DND-41 (cell line): ENCODE measurements at regions not wholly inside any gene's neighbourhood (a gene's known extent, or its start where the extent isn't known, plus 50 kb on each side); places are given as distances from the start of the nearest gene placed in this dataset.

Source experiments
- ATAC-seq: fragments of 200-7000 bp; cut with Tn5 transposase; 3 replicates; pipeline ENCODE4 v1.9.1; 2021; ENCODE audit warnings: low read depth; ENCODE audit not compliant: insufficient read depth
- DNase-seq: peaks from one replicate; pipeline ENCODE4 v3.0.0-alpha.2; 2020
- H2AFZ ChIP-seq: 2 replicates; pipeline ENCODE4 v1.6.0; 2012; ENCODE audit warnings: low read depth, low read length
- H3K27ac ChIP-seq: 2 replicates; pipeline ENCODE4 v1.5.1; 2012; ENCODE audit warnings: low read length, inconsistent platforms
- H3K27me3 ChIP-seq: fragments of 200-600 bp; sonication (generic); 2 replicates; pipeline ENCODE4 v1.6.0; 2012; ENCODE audit warnings: low read length, mild to moderate bottlenecking, inconsistent platforms; ENCODE audit not compliant: insufficient read depth, poor library complexity
- H3K36me3 ChIP-seq: 2 replicates; pipeline ENCODE4 v1.5.1; 2012; ENCODE audit warnings: low read length, inconsistent platforms; ENCODE audit not compliant: insufficient read depth
- H3K4me1 ChIP-seq: 2 replicates; pipeline ENCODE4 v1.5.1; 2012; ENCODE audit warnings: mild to moderate bottlenecking, low read length; ENCODE audit not compliant: insufficient read depth
- H3K4me2 ChIP-seq: 2 replicates; pipeline ENCODE4 v1.6.0; 2012; ENCODE audit warnings: mild to moderate bottlenecking, moderate library complexity, low read length, inconsistent platforms; ENCODE audit not compliant: insufficient read depth
- H3K4me3 ChIP-seq, 2 experiments: fragments of 200-600 bp in 1 of 2; shearing (Covaris generic) in 1 of 2; 2 replicates each; pipeline ENCODE4 v1.5.1; 2012 to 2016; ENCODE audit warnings: inconsistent platforms in 2 of 2, low read length in 2 of 2, mild to moderate bottlenecking in 2 of 2, low read depth in 1 of 2, moderate library complexity in 1 of 2
- H3K79me2 ChIP-seq: 2 replicates; pipeline ENCODE4 v1.6.0; 2012; ENCODE audit warnings: low read length, inconsistent platforms; ENCODE audit not compliant: insufficient read depth
- H3K9ac ChIP-seq: 2 replicates; pipeline ENCODE4 v1.6.0; 2012; ENCODE audit warnings: low read depth, mild to moderate bottlenecking, inconsistent platforms, low read length, moderate library complexity
- H3K9me3 ChIP-seq: 2 replicates; pipeline ENCODE4 v1.5.1; 2012; ENCODE audit warnings: low read length, moderate library complexity, mild to moderate bottlenecking, inconsistent platforms; ENCODE audit not compliant: insufficient read depth, severe bottlenecking
- H4K20me1 ChIP-seq: 2 replicates; pipeline ENCODE4 v1.6.0; 2012; ENCODE audit warnings: low read length; ENCODE audit not compliant: insufficient read depth
- EZH2 ChIP-seq: IDR thresholded peaks from 3 replicates; pipeline ENCODE4 v1.6.1; 2012; ENCODE audit warnings: borderline replicate concordance, low read depth, mild to moderate bottlenecking, moderate library complexity, low read length, inconsistent platforms; ENCODE audit not compliant: severe bottlenecking
- TF ChIP-seq, protein P1 (sequence below): IDR thresholded peaks from 2 replicates; pipeline ENCODE4 v1.5.1; 2012; ENCODE audit warnings: borderline replicate concordance, low read length, moderate library complexity, mild to moderate bottlenecking; ENCODE audit not compliant: poor library complexity, severe bottlenecking; ENCODE audit errors: extremely low read depth

DNA sequence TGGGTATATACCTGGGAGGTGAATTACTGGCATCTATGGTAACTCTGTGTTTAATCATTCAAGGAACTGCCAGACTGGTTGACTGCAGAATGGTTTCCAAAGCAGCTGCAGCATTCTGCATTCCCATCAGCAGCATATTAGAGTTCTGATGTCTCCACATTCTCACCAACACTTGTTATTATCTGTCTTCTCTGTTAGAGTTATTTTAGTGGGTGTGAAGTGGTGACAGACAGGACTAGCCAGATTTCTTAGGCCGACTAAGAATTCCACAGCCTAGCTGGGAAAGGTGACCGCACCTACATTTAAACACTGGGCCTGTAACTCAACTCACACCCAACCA lies 110.9 kb downstream of the TMEM170B start:
- ATAC-seq (no peak), DNase-seq (no peak)
- H3K9me3 ChIP-seq: peaks cover 3% of the 10 kb centered on the region
- H3K36me3 ChIP-seq: no peaks in the 10 kb centered on the region
- H3K27me3 ChIP-seq: peaks cover 4% of the 10 kb centered on the region
- no peak for TF ChIP-seq EZH2
- TF ChIP-seq, protein P1, sequence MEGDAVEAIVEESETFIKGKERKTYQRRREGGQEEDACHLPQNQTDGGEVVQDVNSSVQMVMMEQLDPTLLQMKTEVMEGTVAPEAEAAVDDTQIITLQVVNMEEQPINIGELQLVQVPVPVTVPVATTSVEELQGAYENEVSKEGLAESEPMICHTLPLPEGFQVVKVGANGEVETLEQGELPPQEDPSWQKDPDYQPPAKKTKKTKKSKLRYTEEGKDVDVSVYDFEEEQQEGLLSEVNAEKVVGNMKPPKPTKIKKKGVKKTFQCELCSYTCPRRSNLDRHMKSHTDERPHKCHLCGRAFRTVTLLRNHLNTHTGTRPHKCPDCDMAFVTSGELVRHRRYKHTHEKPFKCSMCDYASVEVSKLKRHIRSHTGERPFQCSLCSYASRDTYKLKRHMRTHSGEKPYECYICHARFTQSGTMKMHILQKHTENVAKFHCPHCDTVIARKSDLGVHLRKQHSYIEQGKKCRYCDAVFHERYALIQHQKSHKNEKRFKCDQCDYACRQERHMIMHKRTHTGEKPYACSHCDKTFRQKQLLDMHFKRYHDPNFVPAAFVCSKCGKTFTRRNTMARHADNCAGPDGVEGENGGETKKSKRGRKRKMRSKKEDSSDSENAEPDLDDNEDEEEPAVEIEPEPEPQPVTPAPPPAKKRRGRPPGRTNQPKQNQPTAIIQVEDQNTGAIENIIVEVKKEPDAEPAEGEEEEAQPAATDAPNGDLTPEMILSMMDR: no peak
- H3K79me2 ChIP-seq: no peaks in the 10 kb centered on the region
- no peaks in the 10 kb centered on the region for H3K4me1 ChIP-seq
- H4K20me1 ChIP-seq: no peaks in the 10 kb centered on the region
- no peak overlapping the region for H3K27ac ChIP-seq
- H3K4me3 ChIP-seq: no peak overlapping the region
- no peak overlapping the region for H3K4me2 ChIP-seq
- no peak overlapping the region for H2AFZ ChIP-seq
- H3K9ac ChIP-seq: no peak overlapping the region

DNA sequence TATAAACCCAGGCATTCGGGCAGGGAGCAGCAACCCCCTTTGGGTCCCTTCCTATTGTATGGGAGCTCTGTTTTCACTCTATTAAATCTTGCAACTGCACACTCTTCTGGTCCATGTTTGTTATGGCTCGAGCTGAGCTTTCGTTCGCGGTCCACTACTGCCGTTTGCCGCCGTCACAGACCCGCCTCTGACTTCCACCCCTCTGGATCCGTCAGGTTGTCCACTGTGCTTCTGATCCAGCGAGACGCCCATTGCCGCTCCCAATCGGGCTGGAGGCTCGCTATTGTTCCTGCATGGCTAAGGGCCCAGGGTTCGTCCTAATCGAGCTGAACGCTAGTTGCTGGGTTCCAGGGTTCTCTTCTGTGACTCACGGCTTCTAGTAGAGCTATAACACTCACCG lies 111.3 kb downstream of the TMEM170B start:
- no peak overlapping the region for H3K4me2 ChIP-seq
- no peak overlapping the region for H3K27ac ChIP-seq
- H2AFZ ChIP-seq: no peak overlapping the region
- TF ChIP-seq, protein P1: no peak
- DNase-seq (no peak), ATAC-seq (no peak)
- H4K20me1 ChIP-seq: no peaks in the 10 kb centered on the region
- H3K79me2 ChIP-seq: no peaks in the 10 kb centered on the region
- H3K9me3 ChIP-seq: peaks cover 3% of the 10 kb centered on the region
- H3K4me1 ChIP-seq: no peaks in the 10 kb centered on the region
- H3K4me3 ChIP-seq: no peak overlapping the region
- H3K9ac ChIP-seq: no peak overlapping the region
- no peaks in the 10 kb centered on the region for H3K36me3 ChIP-seq
- peaks cover 4% of the 10 kb centered on the region for H3K27me3 ChIP-seq

DNA sequence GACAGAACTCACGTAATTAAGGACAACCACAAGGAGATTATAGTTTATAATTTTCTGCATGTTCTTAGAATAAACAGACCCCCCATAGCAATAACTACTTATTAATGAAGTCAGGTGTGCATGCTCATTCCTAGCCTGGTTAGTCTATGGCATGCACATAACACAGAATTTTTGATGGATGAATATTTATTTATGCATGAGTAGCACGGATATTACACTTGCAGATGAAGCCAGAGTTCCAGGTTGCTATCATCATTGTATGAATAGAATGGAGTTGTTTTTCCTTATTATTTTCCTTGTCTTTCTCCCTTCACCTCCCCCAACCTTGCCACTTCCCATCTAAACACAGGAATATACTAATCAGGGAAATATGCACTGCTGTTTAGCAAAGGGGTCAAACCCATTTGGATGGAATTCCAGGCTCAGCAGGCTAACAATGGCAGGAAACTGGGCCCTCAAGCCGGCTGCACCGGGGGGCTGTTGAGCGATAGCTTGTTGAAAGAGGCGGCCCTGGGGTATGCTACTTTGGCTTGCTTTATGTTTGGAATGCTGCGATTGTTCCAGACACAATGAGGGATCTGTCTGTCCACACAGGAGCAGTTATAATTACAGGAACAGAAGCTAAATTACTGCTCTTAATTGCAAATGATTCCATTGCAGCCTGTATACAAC lies 112.6 kb downstream of the TMEM170B start:
- Histone ChIP-seq H3K4me3 (no peak overlapping the region), H4K20me1 (no peaks in the 10 kb centered on the region), H3K9me3 (peaks cover 3% of the 10 kb centered on the region), H3K27me3 (peaks cover 4% of the 10 kb centered on the region), H3K4me2 (no peak overlapping the region), H3K36me3 (no peaks in the 10 kb centered on the region), H3K27ac (no peak overlapping the region), H2AFZ (no peak overlapping the region), H3K4me1 (no peaks in the 10 kb centered on the region), H3K9ac (no peak overlapping the region), H3K79me2 (no peaks in the 10 kb centered on the region)
- no peak for DNase-seq
- no peak for ATAC-seq
- TF ChIP-seq, protein P1: no peak
- no peak for TF ChIP-seq EZH2

DNA sequence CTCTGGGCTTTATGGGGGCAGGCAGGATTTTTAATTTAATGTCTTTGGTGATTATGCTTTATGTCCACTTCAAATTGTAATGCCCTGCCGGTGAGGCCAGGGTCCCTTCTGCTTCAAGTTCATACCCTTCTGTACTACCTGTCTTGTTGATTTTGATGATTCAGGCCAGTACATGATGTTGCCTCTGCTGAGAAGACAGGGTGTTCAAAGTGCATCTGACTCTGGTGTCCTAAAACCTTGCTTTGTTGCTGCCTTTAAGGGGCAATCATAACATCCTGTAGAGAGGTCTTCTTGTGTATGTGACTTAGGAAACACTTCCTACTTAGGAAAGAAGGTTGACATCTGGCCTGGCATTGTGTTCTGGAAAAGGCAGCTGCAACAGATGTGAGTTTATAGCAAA lies 113.2 kb downstream of the TMEM170B start:
- no peaks in the 10 kb centered on the region for H4K20me1 ChIP-seq
- H2AFZ ChIP-seq: no peak overlapping the region
- DNase-seq (no peak), ATAC-seq (no peak)
- peaks cover 4% of the 10 kb centered on the region for H3K27me3 ChIP-seq
- no peaks in the 10 kb centered on the region for H3K36me3 ChIP-seq
- peaks cover 3% of the 10 kb centered on the region for H3K9me3 ChIP-seq
- H3K79me2 ChIP-seq: no peaks in the 10 kb centered on the region
- H3K9ac ChIP-seq: no peak overlapping the region
- no peak overlapping the region for H3K27ac ChIP-seq
- no peak overlapping the region for H3K4me2 ChIP-seq
- peaks cover 3% of the 10 kb centered on the region; the same call in 1 of the 2 replicates for H3K4me1 ChIP-seq
- no peak for TF ChIP-seq EZH2
- H3K4me3 ChIP-seq: no peak overlapping the region
